HUES64 (cell line): ENCODE measurements at regions not wholly inside any gene's neighbourhood (a gene's known extent, or its start where the extent isn't known, plus 50 kb on each side); places are given as distances from the start of the nearest gene placed in this dataset.

Source experiments
- H3K27ac ChIP-seq: 2 replicates; pipeline ENCODE4 v1.7.0; 2013; ENCODE audit warnings: low read depth, low read length, inconsistent platforms
- H3K27me3 ChIP-seq: 2 replicates; pipeline ENCODE4 v1.6.1; 2013; ENCODE audit warnings: mild to moderate bottlenecking, low read length; ENCODE audit not compliant: insufficient read depth
- H3K36me3 ChIP-seq: 2 replicates; pipeline ENCODE4 v1.6.1; 2013; ENCODE audit warnings: mild to moderate bottlenecking, low read length; ENCODE audit not compliant: insufficient read depth
- H3K4me1 ChIP-seq: 2 replicates; pipeline ENCODE4 v1.6.1; 2013; ENCODE audit warnings: mild to moderate bottlenecking, low read length, moderate library complexity; ENCODE audit not compliant: insufficient read depth
- H3K4me3 ChIP-seq: 2 replicates; pipeline ENCODE4 v1.5.1; 2013; ENCODE audit warnings: mild to moderate bottlenecking, low read length, moderate library complexity
- H3K9ac ChIP-seq: 2 replicates; pipeline ENCODE4 v1.6.1; 2013; ENCODE audit warnings: mild to moderate bottlenecking, low read depth, low read length
- H3K9me3 ChIP-seq: 2 replicates; pipeline ENCODE4 v1.6.1; 2013; ENCODE audit warnings: low read depth, low read length; ENCODE audit not compliant: insufficient read depth
- WGBS: fragments of 150-250, 120-280 bp; methylation state at CpG from one replicate; pipeline ENCODE4 v1.1.7; 2013; ENCODE audit warnings: missing lambda C conversion rate; 5-methylcytosine and 5-hydroxymethylcytosine counted together

DNA sequence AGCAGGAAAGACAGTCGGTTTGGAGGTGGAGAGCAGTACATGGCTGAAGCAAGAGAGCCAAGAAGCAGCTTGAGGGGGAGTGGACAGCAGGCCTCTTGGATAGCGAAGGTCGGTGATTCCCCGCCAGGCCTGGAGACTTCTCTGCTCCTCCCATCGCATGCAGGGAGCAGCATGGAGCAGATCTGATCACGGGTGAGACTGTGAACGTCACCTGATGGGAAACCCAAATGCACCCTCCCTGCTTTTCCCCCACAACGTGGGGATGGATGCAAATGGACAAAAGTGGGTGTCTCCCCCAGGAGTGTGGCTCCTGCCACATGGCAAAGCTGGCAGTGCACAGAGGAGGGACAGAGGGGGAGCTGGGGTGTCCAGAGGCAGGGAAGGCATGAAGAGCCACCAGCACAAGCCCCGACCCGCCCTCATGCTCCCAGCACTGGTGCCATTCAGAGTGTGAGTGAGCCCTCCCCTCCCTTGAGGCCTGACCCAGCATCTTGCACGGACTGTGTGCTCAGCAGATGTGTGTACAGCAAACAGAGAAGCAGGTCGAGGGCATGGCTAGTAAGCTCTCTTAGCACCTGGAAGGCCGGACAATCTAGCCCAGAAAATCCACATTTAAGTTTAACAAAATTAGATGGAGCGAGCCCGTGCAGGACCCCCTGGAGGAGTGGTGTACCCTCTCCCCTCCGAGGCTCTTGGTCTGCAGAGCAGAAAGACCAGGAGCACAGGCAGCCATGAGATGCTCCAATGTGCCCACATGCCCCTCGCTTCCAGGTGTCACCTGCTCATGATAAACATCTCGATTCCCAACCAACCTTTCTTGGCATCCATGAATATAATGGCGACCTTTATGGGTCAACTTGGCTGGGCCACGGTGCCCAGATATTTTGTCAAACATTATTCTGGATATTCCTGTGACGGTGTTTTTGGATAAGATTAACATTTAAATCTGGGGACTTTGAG, 661.7 kb downstream of the TBC1D22A start:
- no peaks in the 10 kb centered on the region for H3K36me3 ChIP-seq
- no peak overlapping the region for H3K9ac ChIP-seq
- H3K27ac ChIP-seq: no peak overlapping the region
- no peaks in the 10 kb centered on the region for H3K4me1 ChIP-seq
- H3K9me3 ChIP-seq: peaks cover 98% of the 10 kb centered on the region
- 75% methylated on average over 21 of the region's 21 CpGs for WGBS
- H3K27me3 ChIP-seq: no peaks in the 10 kb centered on the region
- no peak overlapping the region for H3K4me3 ChIP-seq

DNA sequence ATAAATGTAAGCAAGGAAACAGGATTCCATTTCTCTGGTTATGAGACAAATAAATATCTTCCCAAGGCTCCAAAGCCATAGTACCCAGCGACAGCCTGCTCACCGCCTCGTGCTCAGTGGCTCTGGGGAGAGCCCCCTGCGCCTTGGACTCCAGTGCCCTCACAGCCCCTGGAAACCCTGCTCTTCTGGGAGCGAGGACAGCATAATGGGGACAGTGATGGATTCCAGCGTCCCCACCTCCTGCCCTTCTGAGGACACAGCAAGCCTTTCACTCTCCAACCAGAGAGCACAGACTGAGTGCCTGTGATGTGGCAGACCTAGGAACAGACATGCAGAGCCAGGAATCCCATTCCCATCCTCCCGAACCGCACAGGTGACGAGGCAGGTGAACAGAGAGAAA, 660.8 kb downstream of the TBC1D22A start:
- H3K27me3 ChIP-seq: no peaks in the 10 kb centered on the region
- H3K4me3 ChIP-seq: peak overlapping the region; percentile 10; the same call in 1 of the 2 replicates
- H3K36me3 ChIP-seq: no peaks in the 10 kb centered on the region
- H3K27ac ChIP-seq: no peak overlapping the region
- 79% methylated on average over 9 of the region's 9 CpGs for WGBS
- no peaks in the 10 kb centered on the region for H3K4me1 ChIP-seq
- no peak overlapping the region for H3K9ac ChIP-seq
- H3K9me3 ChIP-seq: peaks cover 98% of the 10 kb centered on the region

DNA sequence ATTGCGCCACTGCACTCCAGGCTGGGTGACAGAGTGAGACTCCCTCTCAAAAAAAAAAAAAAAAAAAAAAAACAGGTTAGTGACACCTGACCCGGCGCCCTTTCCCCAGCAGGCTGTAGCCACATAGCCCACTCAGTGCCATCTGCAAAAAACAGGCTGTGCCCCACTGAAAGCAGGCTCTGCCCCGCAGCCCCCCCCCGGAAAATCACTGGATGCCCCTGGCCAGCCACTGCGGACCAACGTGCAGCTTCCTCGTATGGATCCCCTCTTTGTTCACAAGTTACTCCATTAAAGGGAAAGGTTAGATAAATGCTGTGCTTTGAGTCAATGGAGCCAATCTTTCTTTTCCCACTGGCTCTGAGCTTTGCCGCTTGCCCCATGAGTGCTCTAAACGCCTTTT, 660.3 kb downstream of the TBC1D22A start:
- Histone ChIP-seq H3K36me3 (no peaks in the 10 kb centered on the region), H3K9me3 (peaks cover 98% of the 10 kb centered on the region), H3K27ac (no peak overlapping the region), H3K9ac (no peak overlapping the region), H3K4me1 (no peaks in the 10 kb centered on the region), H3K27me3 (no peaks in the 10 kb centered on the region), H3K4me3 (peak overlapping the region; percentile 10; the same call in 1 of the 2 replicates)
- 85% methylated on average over 10 of the region's 10 CpGs for WGBS

DNA sequence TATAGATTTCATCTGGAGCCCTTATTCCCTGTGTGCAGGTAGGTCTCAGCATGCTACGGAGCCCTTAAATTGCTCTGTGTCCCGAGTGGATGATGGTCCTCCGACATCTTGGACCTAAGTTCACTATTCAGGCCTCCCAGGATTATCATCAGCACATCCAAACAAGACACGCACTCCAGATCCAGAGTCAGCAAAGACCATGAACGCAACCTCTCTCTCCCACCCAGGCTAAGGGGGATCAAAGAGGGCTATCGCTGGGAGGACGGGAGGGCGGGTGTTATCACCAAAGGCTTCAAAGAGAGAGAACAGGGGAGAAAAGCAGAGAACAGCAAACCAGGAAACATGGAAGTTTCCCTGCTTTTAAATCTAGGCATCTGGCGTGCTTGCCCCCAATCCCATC, 659.4 kb downstream of the TBC1D22A start:
- WGBS: 88% methylated on average over 9 of the region's 9 CpGs
- Histone ChIP-seq H3K36me3 (no peaks in the 10 kb centered on the region), H3K4me3 (no peak overlapping the region), H3K4me1 (no peaks in the 10 kb centered on the region), H3K27ac (no peak overlapping the region), H3K27me3 (no peaks in the 10 kb centered on the region), H3K9me3 (peaks cover 100% of the 10 kb centered on the region), H3K9ac (no peak overlapping the region)

DNA sequence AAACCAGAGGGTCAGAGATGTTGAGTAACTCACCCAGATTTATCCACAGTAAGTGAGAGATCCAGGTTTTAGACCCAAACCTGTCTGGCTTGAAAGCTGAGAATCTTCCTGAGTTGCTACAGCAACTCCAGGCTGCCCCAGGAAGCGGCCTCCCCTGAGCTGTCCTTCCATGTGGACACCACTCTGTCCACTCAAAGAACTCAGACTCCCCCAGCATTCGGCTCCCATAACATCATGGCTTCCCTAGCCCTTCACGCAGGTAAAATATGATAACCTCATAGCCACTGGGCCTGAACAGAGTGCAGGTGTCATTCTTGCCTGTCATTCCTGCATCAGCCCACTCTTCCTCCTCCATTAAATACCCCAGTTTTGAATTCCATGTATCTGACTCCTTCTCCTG, 657.8 kb downstream of the TBC1D22A start:
- H3K9ac ChIP-seq: no peak overlapping the region
- no peak overlapping the region for H3K27ac ChIP-seq
- H3K27me3 ChIP-seq: no peaks in the 10 kb centered on the region
- no peaks in the 10 kb centered on the region for H3K36me3 ChIP-seq
- H3K9me3 ChIP-seq: peaks cover 100% of the 10 kb centered on the region
- no peaks in the 10 kb centered on the region for H3K4me1 ChIP-seq
- no peak overlapping the region for H3K4me3 ChIP-seq
- 63% methylated on average over 3 of the region's 3 CpGs for WGBS

DNA sequence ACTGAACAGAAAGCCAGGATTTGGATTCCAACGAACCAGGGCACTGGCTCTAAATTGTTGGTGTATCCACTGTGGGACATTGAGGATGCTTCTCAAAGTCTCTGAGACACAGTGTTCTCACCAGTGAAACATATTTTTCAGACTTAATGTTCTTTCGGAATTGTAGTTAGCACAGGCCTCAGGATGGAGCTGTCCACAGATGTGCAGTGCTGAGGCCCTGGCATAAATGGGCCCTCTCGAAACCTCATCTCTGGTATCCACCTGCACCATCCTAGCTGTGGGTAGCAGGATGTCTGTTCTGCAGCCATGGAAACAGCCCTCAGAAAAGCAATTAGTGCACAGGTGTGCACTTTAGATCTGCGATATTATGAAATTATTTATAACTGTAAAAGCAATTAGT, 656.8 kb downstream of the TBC1D22A start:
- Histone ChIP-seq H3K4me3 (no peak overlapping the region), H3K9me3 (peaks cover 97% of the 10 kb centered on the region), H3K36me3 (no peaks in the 10 kb centered on the region), H3K4me1 (no peaks in the 10 kb centered on the region), H3K9ac (no peak overlapping the region), H3K27me3 (no peaks in the 10 kb centered on the region), H3K27ac (no peak overlapping the region)
- 74% methylated on average over 3 of the region's 4 CpGs for WGBS

DNA sequence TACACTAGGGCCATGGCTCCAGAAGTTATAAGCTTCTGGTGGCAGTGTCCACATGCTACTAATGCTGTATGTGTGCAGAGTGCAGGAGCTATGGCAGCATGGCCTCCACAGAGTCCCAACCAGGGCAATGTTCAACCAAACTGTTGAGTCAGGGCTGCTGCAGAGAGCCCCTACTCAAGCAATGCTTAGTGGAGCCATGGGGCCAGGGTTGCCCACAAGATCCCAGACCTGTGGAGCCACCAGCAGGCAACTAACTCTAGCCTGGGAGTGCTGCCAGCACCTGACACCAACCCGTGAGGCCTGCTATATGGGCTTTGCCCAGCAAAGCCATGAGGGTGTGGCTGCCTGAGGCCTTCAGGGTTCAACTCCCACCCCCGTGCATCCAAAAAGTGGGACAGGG, 655.2 kb downstream of the TBC1D22A start:
- Histone ChIP-seq H3K9ac (no peak overlapping the region), H3K36me3 (no peaks in the 10 kb centered on the region), H3K27me3 (no peaks in the 10 kb centered on the region), H3K4me1 (no peaks in the 10 kb centered on the region), H3K27ac (no peak overlapping the region), H3K9me3 (peaks cover 97% of the 10 kb centered on the region), H3K4me3 (no peak overlapping the region)
- WGBS: 74% methylated on average over 2 of the region's 2 CpGs

DNA sequence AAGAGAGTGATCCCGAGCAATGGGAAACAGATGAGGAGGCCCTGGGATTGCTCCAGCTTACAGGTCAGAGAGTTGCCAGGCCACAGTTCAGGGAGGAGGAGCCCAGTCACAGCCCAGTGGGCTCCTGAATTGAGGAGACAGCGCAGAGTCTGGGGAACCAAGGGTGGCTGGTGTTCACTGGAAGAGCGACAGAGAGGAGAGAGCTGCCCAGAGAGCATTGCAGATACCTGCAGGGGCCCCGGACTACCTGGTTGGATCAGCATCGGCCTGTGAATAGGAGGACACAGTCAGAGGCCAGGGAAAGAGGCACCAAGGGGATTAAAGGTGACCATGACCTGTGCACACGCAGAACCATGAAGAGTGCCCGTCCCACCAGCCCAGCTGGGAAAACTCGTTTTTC, 648.6 kb downstream of the TBC1D22A start:
- Histone ChIP-seq H3K4me3 (no peak overlapping the region), H3K27me3 (no peaks in the 10 kb centered on the region), H3K36me3 (no peaks in the 10 kb centered on the region), H3K4me1 (no peaks in the 10 kb centered on the region), H3K9me3 (peaks cover 97% of the 10 kb centered on the region), H3K27ac (no peak overlapping the region), H3K9ac (no peak overlapping the region)
- 84% methylated on average over 8 of the region's 8 CpGs for WGBS

DNA sequence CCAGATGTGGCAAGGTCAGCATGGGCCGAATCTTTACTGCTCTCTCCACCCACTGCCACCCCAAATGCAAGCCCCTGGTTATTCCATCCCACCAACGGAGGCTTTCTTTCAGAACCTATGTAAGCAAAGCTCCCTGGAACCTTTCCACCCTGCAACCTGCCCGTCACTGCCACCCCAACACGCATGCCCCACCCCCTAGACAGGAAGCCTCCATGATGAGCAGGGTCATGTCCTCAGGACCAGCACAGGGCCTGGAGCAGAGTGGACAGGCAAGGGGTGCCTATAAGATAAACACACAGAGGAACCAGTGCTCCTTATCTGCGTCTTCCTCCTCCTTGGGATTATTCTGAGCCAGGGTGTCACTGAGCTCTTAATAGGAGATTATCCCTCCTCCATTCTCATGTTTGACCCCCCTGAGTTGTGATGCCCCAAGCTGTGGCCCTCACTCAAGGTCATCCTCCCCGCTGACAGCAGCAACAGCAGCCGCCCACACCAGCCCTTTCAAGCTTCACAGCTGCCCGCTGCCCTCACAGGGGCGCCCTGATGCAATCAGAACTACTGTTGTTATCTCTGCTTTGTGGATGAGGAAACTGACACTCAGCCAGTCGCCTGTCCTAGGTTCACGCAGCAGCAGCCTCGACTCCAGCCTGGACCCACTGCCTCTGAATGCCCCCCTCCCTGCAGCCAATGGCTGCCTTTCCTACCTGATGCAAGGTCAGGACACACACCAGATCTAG, 647.3 kb downstream of the TBC1D22A start:
- Histone ChIP-seq H3K4me1 (no peaks in the 10 kb centered on the region), H3K9ac (no peak overlapping the region), H3K27ac (no peak overlapping the region), H3K27me3 (no peaks in the 10 kb centered on the region), H3K36me3 (no peaks in the 10 kb centered on the region), H3K9me3 (peaks cover 90% of the 10 kb centered on the region), H3K4me3 (no peak overlapping the region)
- WGBS: 83% methylated on average over 12 of the region's 12 CpGs

DNA sequence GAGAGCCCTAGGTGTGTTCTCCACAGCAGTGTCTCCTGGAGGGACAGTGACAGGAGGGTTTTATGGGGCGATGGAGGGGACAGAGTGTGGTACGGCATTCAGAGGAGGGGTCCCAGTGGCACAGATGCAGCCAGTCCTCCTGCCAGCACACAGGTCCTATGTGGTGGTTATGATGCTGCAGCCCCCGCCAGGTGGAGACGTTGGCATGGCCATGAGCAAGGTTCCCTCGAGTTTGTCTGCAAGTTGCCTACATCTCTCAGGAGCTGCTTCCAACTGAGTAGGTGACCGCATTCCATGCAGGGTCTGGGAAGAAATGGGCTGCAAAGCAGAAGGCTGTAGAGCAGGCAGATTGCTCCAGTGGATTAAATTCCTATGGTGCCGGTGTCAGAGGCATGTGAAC, 646.0 kb downstream of the TBC1D22A start:
- WGBS: 69% methylated on average over 7 of the region's 7 CpGs
- H3K4me1 ChIP-seq: no peaks in the 10 kb centered on the region
- H3K9me3 ChIP-seq: peaks cover 89% of the 10 kb centered on the region
- no peak overlapping the region for H3K9ac ChIP-seq
- no peak overlapping the region for H3K4me3 ChIP-seq
- no peak overlapping the region for H3K27ac ChIP-seq
- no peaks in the 10 kb centered on the region for H3K36me3 ChIP-seq
- no peaks in the 10 kb centered on the region for H3K27me3 ChIP-seq

DNA sequence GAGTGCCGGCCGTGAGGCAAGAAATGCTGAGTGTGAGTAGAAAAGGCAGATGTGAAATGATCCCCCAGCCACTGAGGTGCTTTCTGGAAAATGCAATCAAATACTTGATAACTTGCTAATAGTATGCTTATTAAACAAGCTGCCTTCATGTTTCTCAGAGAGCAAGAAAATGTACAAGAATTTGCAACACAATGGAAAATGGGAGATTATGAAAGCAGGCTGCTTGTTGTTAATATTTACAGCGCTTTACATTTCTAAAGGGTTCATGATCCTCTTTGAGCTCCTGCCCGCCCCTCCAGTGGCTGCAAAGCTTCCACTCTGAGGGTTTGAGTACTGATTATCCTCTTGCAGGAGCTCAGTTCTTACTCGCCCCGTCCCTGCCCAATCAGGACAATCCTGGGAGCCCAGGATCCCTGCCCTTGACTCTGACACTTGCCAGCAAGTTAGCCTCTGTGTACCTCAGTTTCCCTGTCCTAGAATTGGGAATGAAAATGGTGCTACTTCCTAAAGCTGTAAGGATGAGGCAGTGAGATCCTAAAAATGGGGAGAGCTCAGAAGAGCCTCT, 645.1 kb downstream of the TBC1D22A start:
- H3K9ac ChIP-seq: no peak overlapping the region
- H3K4me3 ChIP-seq: no peak overlapping the region
- 65% methylated on average over 6 of the region's 6 CpGs for WGBS
- peaks cover 89% of the 10 kb centered on the region for H3K9me3 ChIP-seq
- H3K4me1 ChIP-seq: no peaks in the 10 kb centered on the region
- H3K27me3 ChIP-seq: no peaks in the 10 kb centered on the region
- no peaks in the 10 kb centered on the region for H3K36me3 ChIP-seq
- H3K27ac ChIP-seq: no peak overlapping the region
